GM18520 (cell line): ENCODE measurements at regions not wholly inside any gene's neighbourhood (a gene's known extent, or its start where the extent isn't known, plus 50 kb on each side); places are given as distances from the start of the nearest gene placed in this dataset.

ENCODE experiments used
- ATAC-seq: cut with Tn5 transposase; IDR thresholded peaks from one replicate; pipeline ENCODE4 v1.9.1; 2021; ENCODE audit not compliant: unreplicated experiment

- ATAC-seq: no peak
Measured at GRCh38 chr2:8416849-8417832, 264.7 kb upstream of the ID2 start.

- ATAC-seq: no peak
Measured at GRCh38 chr2:8418721-8419120, 263.1 kb upstream of the ID2 start.

- ATAC-seq: peak; percentile 84
Measured at GRCh38 chr2:8421658-8422449, 260.0 kb upstream of the ID2 start.

GRCh38 chr2:8422450-8422800 lies 259.4 kb upstream of the ID2 start:
- ATAC-seq: no peak

GRCh38 chr2:8424997-8425900 lies 256.6 kb upstream of the ID2 start:
- no peak for ATAC-seq

- ATAC-seq: no peak
Measured at GRCh38 chr2:8426550-8426949, 255.3 kb upstream of the ID2 start.

GRCh38 chr2:8427211-8427610 lies 254.6 kb upstream of the ID2 start:
- no peak for ATAC-seq

GRCh38 chr2:8430628-8431027 lies 251.2 kb upstream of the ID2 start:
- ATAC-seq: no peak

- no peak for ATAC-seq
Measured at GRCh38 chr2:8431446-8432125, 250.3 kb upstream of the ID2 start.

GRCh38 chr2:8432706-8433336 lies 249.0 kb upstream of the ID2 start:
- ATAC-seq: no peak

- ATAC-seq: no peak
Measured at GRCh38 chr2:8433390-8433789, 248.5 kb upstream of the ID2 start.

GRCh38 chr2:8435608-8436007 lies 246.2 kb upstream of the ID2 start:
- ATAC-seq: no peak

GRCh38 chr2:8436585-8436984 lies 245.3 kb upstream of the ID2 start:
- no peak for ATAC-seq

GRCh38 chr2:8437228-8437948 lies 244.5 kb upstream of the ID2 start:
- no peak for ATAC-seq

- no peak for ATAC-seq
Measured at GRCh38 chr2:8437949-8438400, 243.9 kb upstream of the ID2 start.

- ATAC-seq: no peak
Measured at GRCh38 chr2:8438476-8438875, 243.4 kb upstream of the ID2 start.

- ATAC-seq: no peak
Measured at GRCh38 chr2:8438996-8439395, 242.9 kb upstream of the ID2 start.

- ATAC-seq: no peak
Measured at GRCh38 chr2:8440029-8440778, 241.7 kb upstream of the ID2 start.

- ATAC-seq: no peak
Measured at GRCh38 chr2:8441371-8441770, 240.5 kb upstream of the ID2 start.
